ENCODE measurements at regions not wholly inside any gene's neighbourhood (a gene's known extent, or its start where the extent isn't known, plus 50 kb on each side); places are given as distances from the start of the nearest gene placed in this dataset.

DNA sequence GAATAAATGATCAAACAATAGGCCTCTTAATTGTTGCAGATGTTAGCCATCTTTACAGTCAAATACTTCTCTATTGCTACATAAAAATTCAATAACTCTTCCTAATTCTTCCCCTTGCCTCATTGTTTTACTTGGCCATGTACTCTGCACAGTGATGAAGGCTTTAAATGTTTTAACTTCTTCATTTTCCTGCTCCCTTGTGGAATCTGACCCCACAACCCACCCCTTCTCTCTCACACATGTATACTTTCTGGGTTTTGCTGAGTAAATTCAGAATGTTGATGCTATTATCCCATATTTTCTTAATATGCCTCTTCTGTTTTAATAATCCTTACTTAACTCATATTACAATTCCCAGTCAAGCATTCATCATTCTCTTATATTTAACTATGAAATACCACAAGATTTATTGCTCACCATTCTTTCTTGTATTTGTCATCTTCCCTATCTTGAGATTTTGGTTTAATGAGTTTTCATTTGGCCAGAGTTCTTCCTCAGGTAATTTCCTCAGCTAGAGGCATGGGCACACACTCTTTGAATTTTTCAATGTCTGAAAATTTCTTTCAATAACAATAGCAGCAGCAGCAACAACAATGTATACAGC lies 327.8 kb upstream of the USP24 start:
- Histone ChIP-seq H3K4me1 (ENCODE audit: insufficient read depth) (no peaks in the 10 kb centered on the region), H3K36me3 (no peaks in the 10 kb centered on the region), H3K4me3 (no peak overlapping the region), H3K27me3 (no peaks in the 10 kb centered on the region), H3K27ac (no peak overlapping the region), H3K9me3 (no peaks in the 10 kb centered on the region)
- TF ChIP-seq POLR2A (IDR thresholded peaks at IDR 0.05) (no peak), EP300 (IDR thresholded peaks at IDR 0.05) (no peak)
- TF ChIP-seq, protein P1, sequence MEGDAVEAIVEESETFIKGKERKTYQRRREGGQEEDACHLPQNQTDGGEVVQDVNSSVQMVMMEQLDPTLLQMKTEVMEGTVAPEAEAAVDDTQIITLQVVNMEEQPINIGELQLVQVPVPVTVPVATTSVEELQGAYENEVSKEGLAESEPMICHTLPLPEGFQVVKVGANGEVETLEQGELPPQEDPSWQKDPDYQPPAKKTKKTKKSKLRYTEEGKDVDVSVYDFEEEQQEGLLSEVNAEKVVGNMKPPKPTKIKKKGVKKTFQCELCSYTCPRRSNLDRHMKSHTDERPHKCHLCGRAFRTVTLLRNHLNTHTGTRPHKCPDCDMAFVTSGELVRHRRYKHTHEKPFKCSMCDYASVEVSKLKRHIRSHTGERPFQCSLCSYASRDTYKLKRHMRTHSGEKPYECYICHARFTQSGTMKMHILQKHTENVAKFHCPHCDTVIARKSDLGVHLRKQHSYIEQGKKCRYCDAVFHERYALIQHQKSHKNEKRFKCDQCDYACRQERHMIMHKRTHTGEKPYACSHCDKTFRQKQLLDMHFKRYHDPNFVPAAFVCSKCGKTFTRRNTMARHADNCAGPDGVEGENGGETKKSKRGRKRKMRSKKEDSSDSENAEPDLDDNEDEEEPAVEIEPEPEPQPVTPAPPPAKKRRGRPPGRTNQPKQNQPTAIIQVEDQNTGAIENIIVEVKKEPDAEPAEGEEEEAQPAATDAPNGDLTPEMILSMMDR (IDR thresholded peaks at IDR 0.05), result no peak
- no peak for DNase-seq
- intact Hi-C loops (cut with DNase I), result no loop called here

DNA sequence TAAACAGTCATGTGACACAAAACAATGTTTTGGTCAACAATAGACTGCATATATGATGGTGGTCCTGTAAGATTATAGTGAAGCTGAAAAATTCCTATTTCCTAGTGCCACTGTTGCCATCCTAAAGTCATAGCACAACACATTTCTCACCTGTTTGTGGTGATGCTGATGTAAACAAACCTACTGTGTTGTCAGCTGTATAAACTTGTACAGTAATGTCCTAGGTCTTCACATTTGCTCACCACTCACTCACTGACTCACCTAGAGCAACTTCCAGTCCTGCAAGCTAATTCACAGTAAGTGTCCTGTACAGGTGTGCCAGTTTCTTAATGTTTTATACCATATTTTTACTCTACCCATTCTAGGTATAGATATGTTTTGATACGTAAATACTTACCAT lies 326.1 kb upstream of the USP24 start:
- Histone ChIP-seq H3K4me1 (ENCODE audit: insufficient read depth) (no peaks in the 10 kb centered on the region), H3K27ac (no peak overlapping the region), H3K27me3 (no peaks in the 10 kb centered on the region), H3K9me3 (no peaks in the 10 kb centered on the region), H3K4me3 (no peak overlapping the region), H3K36me3 (no peaks in the 10 kb centered on the region)
- 96 to 100% (median 98%) methylated on average over 1 of the region's 1 CpG for WGBS, 3 donors
- TF ChIP-seq EP300 (IDR thresholded peaks at IDR 0.05) (no peak), POLR2A (IDR thresholded peaks at IDR 0.05) (no peak)
- TF ChIP-seq, protein P1 (IDR thresholded peaks at IDR 0.05), result no peak
- DNase-seq, result no peak
- intact Hi-C loops (cut with DNase I), result no loop called here

DNA sequence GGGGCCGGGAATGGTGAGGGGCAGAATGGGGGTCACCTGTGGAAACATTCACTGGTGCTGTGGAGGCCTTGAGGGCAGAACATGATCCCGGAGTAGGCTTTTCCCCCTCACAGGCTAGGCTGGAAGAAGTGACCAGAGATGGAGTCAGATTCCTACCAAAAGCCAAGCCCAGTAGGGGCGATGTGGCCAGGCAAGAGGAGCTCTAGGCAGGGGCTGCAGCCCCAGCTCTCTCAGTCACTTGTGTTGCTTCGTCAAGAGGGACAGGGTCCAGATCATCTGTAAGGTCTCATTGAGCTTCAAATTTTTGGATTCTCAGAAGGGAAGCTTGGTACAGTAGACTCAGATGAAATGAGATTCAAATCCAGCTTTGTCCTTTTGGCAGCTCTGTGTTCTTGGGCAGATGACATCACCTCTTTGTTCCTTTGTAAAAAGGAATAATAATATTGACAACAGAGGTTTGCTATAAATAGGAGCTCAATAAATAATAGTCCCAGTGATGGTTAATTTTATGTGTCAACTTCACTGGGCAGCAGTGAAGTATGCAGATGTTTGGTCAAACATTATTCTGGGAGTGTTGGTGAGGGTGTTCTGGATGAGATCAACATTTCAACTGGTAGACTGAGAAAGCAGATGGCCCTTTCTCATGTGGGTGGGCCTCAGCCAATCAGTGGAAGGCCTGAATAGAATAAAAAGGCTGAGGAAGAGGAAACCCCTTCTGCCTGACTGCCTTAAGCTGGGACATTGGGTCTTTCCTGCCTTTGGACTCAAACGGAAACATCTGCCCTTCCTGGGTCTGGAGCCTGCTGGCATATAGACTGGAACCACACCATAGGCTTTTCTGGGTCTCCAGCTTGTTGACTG lies 324.7 kb upstream of the USP24 start:
- Histone ChIP-seq H3K4me1 (ENCODE audit: insufficient read depth) (no peaks in the 10 kb centered on the region), H3K27ac (no peak overlapping the region), H3K9me3 (no peaks in the 10 kb centered on the region), H3K36me3 (no peaks in the 10 kb centered on the region), H3K27me3 (no peaks in the 10 kb centered on the region), H3K4me3 (no peak overlapping the region)
- DNase-seq, result no peak
- WGBS, 3 donors, result 83 to 88% (median 85%) methylated on average over 5 of the region's 5 CpGs
- TF ChIP-seq, protein P1 (IDR thresholded peaks at IDR 0.05), result no peak
- TF ChIP-seq EP300 (IDR thresholded peaks at IDR 0.05) (no peak), POLR2A (IDR thresholded peaks at IDR 0.05) (no peak)
- intact Hi-C loops (cut with DNase I), result no loop called here

DNA sequence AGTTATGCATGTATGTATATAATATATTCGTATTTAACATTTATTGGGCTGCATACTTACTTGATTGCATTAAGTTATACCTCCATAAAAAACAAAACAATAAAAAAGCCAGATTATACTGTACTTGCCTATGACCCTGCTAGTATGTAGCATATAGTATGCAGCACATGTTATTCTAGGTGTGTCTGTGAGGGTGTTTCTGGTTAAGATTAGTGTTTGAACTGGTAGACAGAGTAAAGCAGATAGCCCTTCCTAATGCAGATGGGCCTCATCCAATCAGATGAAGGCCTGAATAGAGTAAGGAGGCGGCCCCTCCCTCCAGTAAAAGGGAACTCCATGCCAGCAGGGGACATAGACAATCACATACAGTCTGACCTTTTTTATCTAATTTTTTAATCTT lies 323.3 kb upstream of the USP24 start:
- Histone ChIP-seq H3K27me3 (no peaks in the 10 kb centered on the region), H3K36me3 (no peaks in the 10 kb centered on the region), H3K4me3 (no peak overlapping the region), H3K27ac (no peak overlapping the region), H3K9me3 (no peaks in the 10 kb centered on the region), H3K4me1 (ENCODE audit: insufficient read depth) (no peaks in the 10 kb centered on the region)
- intact Hi-C loops (cut with DNase I), result no loop called here
- 93 to 97% (median 94%) methylated on average over 2 of the region's 2 CpGs for WGBS, 3 donors
- TF ChIP-seq POLR2A (IDR thresholded peaks at IDR 0.05), result no peak
- TF ChIP-seq, protein P1 (IDR thresholded peaks at IDR 0.05), result no peak
- no peak for TF ChIP-seq EP300 (IDR thresholded peaks at IDR 0.05)
- no peak for DNase-seq

Measured in ovary (tissue), 7 donors.